H9 (cell line): ENCODE measurements at regions not wholly inside any gene's neighbourhood (a gene's known extent, or its start where the extent isn't known, plus 50 kb on each side); places are given as distances from the start of the nearest gene placed in this dataset.

Source experiments
- DNase-seq: peaks from one replicate; pipeline ENCODE4 v3.0.0-alpha.2; 2017
- H2AFZ ChIP-seq: one replicate; pipeline ENCODE4 v1.6.1; 2013; ENCODE audit warnings: mild to moderate bottlenecking, low read length, control low read depth, moderate library complexity
- H2AK5ac ChIP-seq: 2 replicates; pipeline ENCODE4 v1.6.1; 2013; ENCODE audit warnings: low read length, control low read depth, mixed read lengths; ENCODE audit not compliant: insufficient read length
- H2BK120ac ChIP-seq: one replicate; pipeline ENCODE4 v1.6.1; 2013; ENCODE audit warnings: low read depth, mild to moderate bottlenecking, low read length, control low read depth, inconsistent platforms; ENCODE audit not compliant: poor library complexity, severe bottlenecking
- H2BK12ac ChIP-seq: 2 replicates; pipeline ENCODE4 v1.6.1; 2013; ENCODE audit warnings: low read length, control low read depth, mixed read lengths, low read depth; ENCODE audit not compliant: insufficient read length
- H2BK15ac ChIP-seq: 2 replicates; pipeline ENCODE4 v1.6.1; 2013; ENCODE audit warnings: low read depth, low read length, control low read depth
- H2BK20ac ChIP-seq: one replicate; pipeline ENCODE4 v1.6.1; 2013; ENCODE audit warnings: low read depth, mild to moderate bottlenecking, low read length, control low read depth, inconsistent platforms; ENCODE audit not compliant: poor library complexity, severe bottlenecking
- H2BK5ac ChIP-seq: 2 replicates; pipeline ENCODE4 v1.6.1; 2013; ENCODE audit warnings: low read length, control low read depth, mixed read lengths; ENCODE audit not compliant: insufficient read length
- H3K14ac ChIP-seq: 2 replicates; pipeline ENCODE4 v1.6.1; 2013; ENCODE audit warnings: low read length, control low read depth; ENCODE audit not compliant: insufficient read depth
- H3K18ac ChIP-seq: 2 replicates; pipeline ENCODE4 v1.6.1; 2013; ENCODE audit warnings: low read depth, mild to moderate bottlenecking, mixed read lengths, low read length, control low read depth; ENCODE audit not compliant: insufficient read length
- H3K23ac ChIP-seq: 2 replicates; pipeline ENCODE4 v1.6.1; 2013; ENCODE audit warnings: low read length, control low read depth, mixed read lengths, low read depth; ENCODE audit not compliant: insufficient read length
- H3K23me2 ChIP-seq: 2 replicates; pipeline ENCODE4 v1.6.1; 2013; ENCODE audit warnings: low read depth, mild to moderate bottlenecking, mixed read lengths, low read length, control low read depth; ENCODE audit not compliant: insufficient read length, poor library complexity, severe bottlenecking
- H3K27ac ChIP-seq: 2 replicates; pipeline ENCODE4 v1.5.1; 2013; ENCODE audit warnings: low read length, control low read depth, mixed read lengths, low read depth; ENCODE audit not compliant: insufficient read length
- H3K27me3 ChIP-seq: 2 replicates; pipeline ENCODE4 v1.6.1; 2013; ENCODE audit warnings: low read length, control low read depth, inconsistent platforms; ENCODE audit not compliant: insufficient read depth
- H3K4ac ChIP-seq: 2 replicates; pipeline ENCODE4 v1.6.1; 2013; ENCODE audit warnings: low read depth, mild to moderate bottlenecking, control low read depth, inconsistent platforms, low read length, moderate library complexity
- H3K4me1 ChIP-seq: 2 replicates; pipeline ENCODE4 v1.6.1; 2013; ENCODE audit warnings: low read length, control low read depth, inconsistent platforms; ENCODE audit not compliant: insufficient read depth
- H3K4me2 ChIP-seq: 2 replicates; pipeline ENCODE4 v1.6.1; 2013; ENCODE audit warnings: low read length, control low read depth, mixed read lengths; ENCODE audit not compliant: insufficient read length, insufficient read depth
- H3K56ac ChIP-seq: 2 replicates; pipeline ENCODE4 v1.6.1; 2013; ENCODE audit warnings: low read depth, mild to moderate bottlenecking, mixed read lengths, low read length, control low read depth; ENCODE audit not compliant: insufficient read length
- H3K79me1 ChIP-seq: 2 replicates; pipeline ENCODE4 v1.6.1; 2013; ENCODE audit warnings: low read depth, mild to moderate bottlenecking, moderate library complexity, low read length, control low read depth, inconsistent platforms; ENCODE audit not compliant: insufficient read depth, poor library complexity, severe bottlenecking
- H3K79me2 ChIP-seq: 2 replicates; pipeline ENCODE4 v1.6.1; 2013; ENCODE audit warnings: low read length, control low read depth, inconsistent platforms; ENCODE audit not compliant: insufficient read depth
- H3K9ac ChIP-seq: 2 replicates; pipeline ENCODE4 v1.6.1; 2013; ENCODE audit warnings: low read length, control low read depth, mixed read lengths; ENCODE audit not compliant: insufficient read length; ENCODE audit errors: extremely low read depth
- H3K9me3 ChIP-seq: one replicate; pipeline ENCODE4 v1.6.1; 2013; ENCODE audit warnings: low read depth, low read length, inconsistent platforms; ENCODE audit not compliant: control insufficient read depth
- H3T11ph ChIP-seq: one replicate; pipeline ENCODE4 v1.6.1; 2013; ENCODE audit warnings: mild to moderate bottlenecking, low read length, control low read depth, inconsistent platforms
- H4K20me1 ChIP-seq: one replicate; pipeline ENCODE4 v1.6.1; 2013; ENCODE audit not compliant: control insufficient read depth, insufficient read length, insufficient read depth
- H4K5ac ChIP-seq: 2 replicates; pipeline ENCODE4 v1.6.1; 2013; ENCODE audit warnings: low read depth, mild to moderate bottlenecking, mixed read lengths, low read length, control low read depth; ENCODE audit not compliant: insufficient read length
- H4K8ac ChIP-seq: replicated peaks from 2 replicates; pipeline ENCODE4 v1.6.1; 2013; ENCODE audit warnings: low read length, control low read depth, mixed read lengths, low read depth; ENCODE audit not compliant: insufficient read length
- H4K91ac ChIP-seq: 2 replicates; pipeline ENCODE4 v1.6.1; 2013; ENCODE audit warnings: low read depth, mild to moderate bottlenecking, moderate library complexity, mixed read lengths, low read length, control low read depth; ENCODE audit not compliant: insufficient read length
- H3K27ac Mint-ChIP-seq, 3 experiments: 2 replicates in 2 of 3; 3 replicates in 1 of 3; pipeline ENCODE4 v1.8.0; 2020 to 2021; ENCODE audit warnings: mixed read lengths in 3 of 3, mild to moderate bottlenecking in 1 of 3, moderate library complexity in 1 of 3
- H3K27me3 Mint-ChIP-seq: 2 replicates; pipeline ENCODE4 v1.8.0; 2021; ENCODE audit warnings: low read depth, mild to moderate bottlenecking, moderate library complexity, mixed read lengths
- H3K36me3 Mint-ChIP-seq, 3 experiments: 2 replicates in 2 of 3; 3 replicates in 1 of 3; pipeline ENCODE4 v1.8.0; 2020 to 2021; ENCODE audit warnings: low read depth in 3 of 3, mixed read lengths in 3 of 3; ENCODE audit not compliant: insufficient read depth in 1 of 3
- H3K4me1 Mint-ChIP-seq, 2 experiments: 2 replicates each; pipeline ENCODE4 v1.8.0; 2020; ENCODE audit warnings: mixed read lengths in 2 of 2
- H3K4me3 Mint-ChIP-seq, 2 experiments: 2 replicates in 1 of 2; 3 replicates in 1 of 2; pipeline ENCODE4 v1.8.0; 2020 to 2021; ENCODE audit warnings: mild to moderate bottlenecking in 2 of 2, mixed read lengths in 2 of 2, moderate library complexity in 1 of 2
- H3K9me3 Mint-ChIP-seq, 2 experiments: 2 replicates in 1 of 2; 3 replicates in 1 of 2; pipeline ENCODE4 v1.8.0; 2020; ENCODE audit warnings: mild to moderate bottlenecking in 2 of 2, mixed read lengths in 2 of 2, moderate library complexity in 1 of 2
- CTCF ChIP-seq: fragments of 200-600 bp; sonication (generic); conservative IDR thresholded peaks from 3 replicates; pipeline ENCODE4 v1.8.0; 2021; ENCODE audit warnings: antibody characterized with exemption, mild to moderate bottlenecking
- WGBS: extraction: QIAGEN DNeasy Blood & Tissue Kit; methylation state at CpG from one replicate; pipeline ENCODE4 v1.1.7; 2013; ENCODE audit warnings: missing lambda C conversion rate, low lambda C conversion rate, mixed read lengths; ENCODE audit not compliant: insufficient read length; ENCODE audit errors: extremely low coverage; 5-methylcytosine and 5-hydroxymethylcytosine counted together

- no peak for TF ChIP-seq CTCF
- no peak for DNase-seq
- no peak overlapping the region for H4K5ac ChIP-seq
- no peak overlapping the region for H3K4me3 Mint-ChIP-seq
- H3K4me2 ChIP-seq: no peak overlapping the region
- H4K20me1 ChIP-seq: no peaks in the 10 kb centered on the region
- H2BK15ac ChIP-seq: no peak overlapping the region
- H3K9me3 ChIP-seq: no peaks in the 10 kb centered on the region
- H3K27ac ChIP-seq: no peak overlapping the region
- H3K27ac Mint-ChIP-seq: no peak overlapping the region
- no peak overlapping the region for H3K4ac ChIP-seq
- H3K4me1 Mint-ChIP-seq: no peaks in the 10 kb centered on the region
- H3K18ac ChIP-seq: no peak overlapping the region
- H2BK120ac ChIP-seq: no peak overlapping the region
- peaks cover 0 to 3% (median 2%) of the 10 kb centered on the region in 3 experiments; a peak in 4 of 7 replicates for H3K36me3 Mint-ChIP-seq
- no peak overlapping the region for H4K8ac ChIP-seq
- no peak overlapping the region for H3T11ph ChIP-seq
- no peaks in the 10 kb centered on the region for H3K27me3 ChIP-seq
- H3K23ac ChIP-seq: no peak overlapping the region
- no peaks in the 10 kb centered on the region for H3K23me2 ChIP-seq
- no peak overlapping the region for H2BK5ac ChIP-seq
- H2BK20ac ChIP-seq: no peak overlapping the region
- no peak overlapping the region for H2AK5ac ChIP-seq
- H3K4me1 ChIP-seq: no peaks in the 10 kb centered on the region
- H2BK12ac ChIP-seq: no peak overlapping the region
- no peaks in the 10 kb centered on the region for H3K79me1 ChIP-seq
- H2AFZ ChIP-seq: no peak overlapping the region
- no peak overlapping the region for H3K14ac ChIP-seq
- H3K79me2 ChIP-seq: no peaks in the 10 kb centered on the region
- H3K9ac ChIP-seq: no peak overlapping the region
- H3K56ac ChIP-seq: no peak overlapping the region
- no CpG with 5 or more reads among the region's 4 CpGs for WGBS
- H4K91ac ChIP-seq: no peak overlapping the region
- peaks cover 0 to 4% of the 10 kb centered on the region in 2 experiments; a peak in 2 of 5 replicates for H3K9me3 Mint-ChIP-seq
- no peaks in the 10 kb centered on the region for H3K27me3 Mint-ChIP-seq
Observed at GRCh38 chr14:83923842-83924241, 1606.1 kb upstream of the FLRT2 start.
